Activated B cell treated with CpG ODN at 0.5 μM for 24 hours (primary cell): ENCODE measurements at regions not wholly inside any gene's neighbourhood (a gene's known extent, or its start where the extent isn't known, plus 50 kb on each side); places are given as distances from the start of the nearest gene placed in this dataset.

Experiments
- ATAC-seq: fragments of 200-7000 bp; cut with Tn5 transposase; one replicate; pipeline ENCODE4 v1.10.0; 2021; ENCODE audit warnings: low read depth, mild to moderate bottlenecking, moderate library complexity
- CTCF ChIA-PET: fragments of 350-600 bp; sonication (Branson Sonifier 250); formaldehyde crosslinking; loops from one replicate; lab custom pipeline; 2021; ENCODE audit warnings: antibody characterized with exemption; lab: Charles Lee
- POLR2A ChIA-PET: fragments of 350-600 bp; sonication (Branson Sonifier 250); formaldehyde crosslinking; loops from one replicate; lab custom pipeline; 2021; ENCODE audit warnings: antibody characterized with exemption; lab: Charles Lee
- DNase-seq: peaks from one replicate; pipeline ENCODE4 v3.0.0; 2022
- H3K27ac Mint-ChIP-seq: one replicate; pipeline ENCODE4 v1.8.0; 2020; ENCODE audit warnings: mixed read lengths
- H3K27me3 Mint-ChIP-seq: one replicate; pipeline ENCODE4 v1.8.0; 2021; ENCODE audit warnings: mixed read lengths
- H3K36me3 Mint-ChIP-seq: one replicate; pipeline ENCODE4 v1.8.0; 2021; ENCODE audit warnings: low read depth, mixed read lengths
- H3K4me1 Mint-ChIP-seq: one replicate; pipeline ENCODE4 v1.8.0; 2021; ENCODE audit warnings: mixed read lengths
- H3K4me3 Mint-ChIP-seq: one replicate; pipeline ENCODE4 v1.8.0; 2020; ENCODE audit warnings: mild to moderate bottlenecking, mixed read lengths
- H3K9me3 Mint-ChIP-seq: one replicate; pipeline ENCODE4 v1.8.0; 2020; ENCODE audit warnings: mixed read lengths
- intact Hi-C: fragments of 100-400 bp; cut with micrococcal nuclease; formaldehyde crosslinking; loops from one replicate; pipeline ENCODE4 v1.15.1; 2024
- TF ChIP-seq, protein P1 (sequence below): fragments of 200-600 bp; IDR thresholded peaks from one replicate; pipeline ENCODE4 v1.8.0; 2022; ENCODE audit warnings: antibody characterized with exemption, mild to moderate bottlenecking

DNA sequence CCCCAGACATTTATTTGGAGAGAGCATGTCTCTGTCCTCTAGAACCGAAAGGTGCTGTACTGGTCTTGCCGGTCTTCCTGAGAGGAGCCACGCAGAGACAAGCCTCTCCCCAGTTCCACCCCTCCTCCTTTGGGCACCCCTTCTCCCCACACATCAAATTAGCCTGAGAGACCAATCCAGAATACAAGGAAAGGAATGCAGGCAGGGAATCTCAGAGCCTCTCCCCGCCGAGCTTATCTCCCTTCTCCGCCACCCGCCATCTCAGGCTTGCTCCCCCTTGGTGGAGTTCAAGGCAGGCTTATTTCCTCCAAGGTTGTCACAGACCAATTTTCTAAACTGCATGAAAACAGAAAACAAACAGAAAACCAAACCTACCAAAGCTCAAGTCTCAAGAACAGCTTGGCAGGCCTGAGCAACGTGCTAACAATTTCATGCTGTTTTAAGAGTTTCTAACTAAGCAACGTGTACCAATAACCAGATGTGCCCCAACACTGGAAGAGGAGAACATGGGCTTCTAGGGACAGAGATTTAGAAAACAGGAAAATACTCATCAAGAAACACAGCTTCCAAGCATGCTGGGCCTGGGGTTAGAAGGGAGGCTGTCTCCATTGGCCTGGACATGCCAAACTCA is 124.5 kb upstream of the PKDCC start:
- POLR2A ChIA-PET: no interaction called here

DNA sequence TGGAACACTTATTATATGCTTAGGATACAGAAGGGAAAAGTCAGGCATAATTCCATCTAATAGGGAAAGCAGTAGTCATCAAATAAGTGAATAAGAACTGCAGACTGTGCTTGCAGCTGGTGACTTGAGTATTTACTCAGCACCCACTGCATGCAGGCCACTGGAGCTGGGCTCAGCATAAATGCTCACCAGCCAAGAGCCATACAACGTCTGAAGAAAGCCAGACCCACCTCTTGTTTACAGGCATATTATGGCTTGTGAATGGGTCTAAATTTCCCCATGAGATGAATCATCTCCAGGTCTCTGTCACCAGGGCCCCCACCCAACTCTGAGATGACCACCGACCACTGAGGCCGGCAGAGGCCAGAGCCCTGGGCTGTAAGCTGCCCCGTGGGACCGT is 123.8 kb upstream of the PKDCC start:
- ATAC-seq (no peak), DNase-seq (no peak)
- ChIA-PET POLR2A (no interaction called here), CTCF (no interaction called here)
- Mint-ChIP-seq H3K27ac (no peak overlapping the region), H3K4me1 (no peaks in the 10 kb centered on the region), H3K9me3 (peaks cover 3% of the 10 kb centered on the region), H3K4me3 (no peak overlapping the region), H3K27me3 (peaks cover 4% of the 10 kb centered on the region), H3K36me3 (no peaks in the 10 kb centered on the region)
- intact Hi-C loops: no loop called here
- TF ChIP-seq, protein P1, sequence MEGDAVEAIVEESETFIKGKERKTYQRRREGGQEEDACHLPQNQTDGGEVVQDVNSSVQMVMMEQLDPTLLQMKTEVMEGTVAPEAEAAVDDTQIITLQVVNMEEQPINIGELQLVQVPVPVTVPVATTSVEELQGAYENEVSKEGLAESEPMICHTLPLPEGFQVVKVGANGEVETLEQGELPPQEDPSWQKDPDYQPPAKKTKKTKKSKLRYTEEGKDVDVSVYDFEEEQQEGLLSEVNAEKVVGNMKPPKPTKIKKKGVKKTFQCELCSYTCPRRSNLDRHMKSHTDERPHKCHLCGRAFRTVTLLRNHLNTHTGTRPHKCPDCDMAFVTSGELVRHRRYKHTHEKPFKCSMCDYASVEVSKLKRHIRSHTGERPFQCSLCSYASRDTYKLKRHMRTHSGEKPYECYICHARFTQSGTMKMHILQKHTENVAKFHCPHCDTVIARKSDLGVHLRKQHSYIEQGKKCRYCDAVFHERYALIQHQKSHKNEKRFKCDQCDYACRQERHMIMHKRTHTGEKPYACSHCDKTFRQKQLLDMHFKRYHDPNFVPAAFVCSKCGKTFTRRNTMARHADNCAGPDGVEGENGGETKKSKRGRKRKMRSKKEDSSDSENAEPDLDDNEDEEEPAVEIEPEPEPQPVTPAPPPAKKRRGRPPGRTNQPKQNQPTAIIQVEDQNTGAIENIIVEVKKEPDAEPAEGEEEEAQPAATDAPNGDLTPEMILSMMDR: no peak

More for the DNA sequence above, 124.5 kb upstream of the PKDCC start:
- DNase-seq: no peak
- Mint-ChIP-seq H3K36me3 (no peaks in the 10 kb centered on the region), H3K9me3 (peaks cover 3% of the 10 kb centered on the region), H3K4me1 (no peaks in the 10 kb centered on the region), H3K27ac (no peak overlapping the region), H3K27me3 (peaks cover 4% of the 10 kb centered on the region), H3K4me3 (no peak overlapping the region)
- CTCF ChIA-PET: no interaction called here
- no peak for ATAC-seq
- TF ChIP-seq, protein P1: no peak
- intact Hi-C loops: no loop called here

DNA sequence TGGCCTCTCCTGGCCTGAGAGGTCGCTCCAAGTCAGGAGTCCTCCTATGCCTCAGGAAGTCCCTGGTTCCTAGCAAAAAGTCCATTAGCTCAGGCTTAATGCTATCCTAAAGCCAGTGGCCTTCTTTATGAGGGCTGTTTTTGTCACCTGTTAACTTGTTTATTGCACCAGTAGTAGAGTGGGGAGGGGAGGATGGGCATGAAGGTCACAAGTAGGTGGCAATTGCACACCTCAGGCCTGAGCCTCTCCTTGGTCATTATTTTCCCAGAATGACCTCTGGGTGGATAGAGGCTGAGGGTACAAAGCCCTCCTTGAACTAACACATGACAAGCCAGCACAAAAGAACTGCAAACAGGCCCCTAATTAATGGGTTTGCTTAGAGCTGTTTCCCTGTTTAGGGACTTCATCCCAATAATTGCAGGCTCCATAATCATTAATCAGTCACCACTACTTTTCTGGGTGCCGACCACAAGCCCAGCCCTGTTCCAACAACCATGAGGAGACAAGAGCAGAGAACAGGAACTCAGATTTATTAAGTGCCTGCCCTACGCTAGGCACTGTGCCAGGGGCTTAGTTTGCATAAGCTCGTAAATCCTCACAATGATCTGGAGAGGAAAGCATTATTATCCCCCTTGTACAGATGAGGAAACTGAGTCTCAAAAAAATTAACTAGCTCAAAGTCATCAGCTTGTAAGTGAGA is 123.0 kb upstream of the PKDCC start:
- H3K27me3 Mint-ChIP-seq: peaks cover 4% of the 10 kb centered on the region
- intact Hi-C loops: no loop called here
- H3K36me3 Mint-ChIP-seq: no peaks in the 10 kb centered on the region
- no peaks in the 10 kb centered on the region for H3K4me1 Mint-ChIP-seq
- CTCF ChIA-PET: no interaction called here
- peaks cover 3% of the 10 kb centered on the region for H3K9me3 Mint-ChIP-seq
- no peak overlapping the region for H3K27ac Mint-ChIP-seq
- TF ChIP-seq, protein P1: no peak
- POLR2A ChIA-PET: no interaction called here
- ATAC-seq (no peak), DNase-seq (no peak)
- no peak overlapping the region for H3K4me3 Mint-ChIP-seq

DNA sequence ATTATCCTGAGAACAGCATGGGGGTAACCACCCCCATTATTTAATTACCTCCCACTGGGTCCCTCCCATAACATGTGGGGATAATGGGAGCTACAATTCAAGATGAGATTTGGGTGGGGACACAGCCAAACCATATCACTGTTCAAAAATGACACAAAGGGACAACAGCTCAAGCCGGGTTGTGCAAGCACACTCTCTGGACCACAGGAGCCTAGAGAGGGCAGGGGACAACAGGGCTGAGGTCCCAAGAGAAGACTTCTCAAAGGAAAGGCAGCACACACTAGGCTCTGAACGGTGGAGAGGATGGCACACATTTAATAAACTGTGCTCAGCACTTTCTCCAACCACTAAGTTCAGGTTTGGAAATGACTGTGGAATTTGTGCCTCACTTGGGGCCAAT is 122.1 kb upstream of the PKDCC start:
- Mint-ChIP-seq H3K36me3 (no peaks in the 10 kb centered on the region), H3K4me1 (no peaks in the 10 kb centered on the region), H3K27me3 (peaks cover 4% of the 10 kb centered on the region), H3K27ac (no peak overlapping the region), H3K4me3 (no peak overlapping the region), H3K9me3 (peaks cover 3% of the 10 kb centered on the region)
- TF ChIP-seq, protein P1: no peak
- intact Hi-C loops: no loop called here
- ATAC-seq (no peak), DNase-seq (no peak)
- ChIA-PET CTCF (no interaction called here), POLR2A (no interaction called here)

DNA sequence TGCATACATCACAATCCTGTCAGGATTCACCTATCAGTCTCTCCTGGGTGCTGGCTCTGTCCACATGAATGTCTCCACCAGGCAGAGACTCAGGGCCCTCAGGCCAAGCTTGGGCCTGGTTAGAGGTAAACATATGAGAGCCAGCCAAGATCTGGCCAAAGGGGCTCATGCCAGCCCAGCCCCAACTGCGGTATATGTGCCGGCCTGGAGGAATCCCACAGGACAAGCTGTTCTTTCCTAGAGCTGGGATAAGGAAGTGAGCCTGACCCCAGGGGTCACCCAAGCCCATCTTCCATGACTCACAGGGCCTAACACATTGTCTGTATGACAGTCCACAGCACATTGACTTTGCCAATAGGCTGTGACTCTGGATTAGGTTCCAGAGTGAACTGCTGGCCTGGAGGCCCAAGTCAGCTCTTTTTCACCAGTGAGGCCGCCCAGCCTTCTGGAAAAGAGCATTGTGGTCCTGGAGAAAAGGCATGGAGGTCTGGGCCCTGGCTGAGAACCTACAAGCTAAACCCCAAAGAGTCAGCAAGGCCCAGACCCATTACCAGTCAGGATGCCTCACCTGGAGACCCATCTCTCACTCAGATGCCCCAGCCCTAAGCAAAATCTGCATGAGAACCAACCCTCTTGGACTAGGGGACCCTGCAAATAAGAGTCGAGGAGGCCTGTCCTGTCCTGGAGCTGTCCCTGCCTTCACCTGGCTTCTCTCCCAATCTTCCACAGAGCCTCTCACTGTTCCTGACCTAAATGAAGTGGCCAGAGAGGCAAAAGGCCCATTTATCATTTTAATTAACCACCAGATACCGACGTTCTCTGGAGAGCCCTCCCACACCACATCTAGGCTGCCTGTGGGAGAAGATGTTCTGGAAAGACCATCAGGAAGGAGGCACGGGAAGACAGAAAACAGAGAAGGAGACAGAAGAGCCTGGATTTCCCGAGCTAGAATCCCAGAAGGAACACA is 120.9 kb upstream of the PKDCC start:
- POLR2A ChIA-PET: no interaction called here
- intact Hi-C loops: no loop called here
- Mint-ChIP-seq H3K4me3 (no peak overlapping the region), H3K36me3 (no peaks in the 10 kb centered on the region), H3K27me3 (no peaks in the 10 kb centered on the region), H3K27ac (no peak overlapping the region), H3K4me1 (no peaks in the 10 kb centered on the region), H3K9me3 (peaks cover 3% of the 10 kb centered on the region)
- TF ChIP-seq, protein P1: no peak
- ATAC-seq: no peak
- CTCF ChIA-PET: no interaction called here
- DNase-seq: no peak
